Ovary (tissue), 3 donors: ENCODE measurements at regions not wholly inside any gene's neighbourhood (a gene's known extent, or its start where the extent isn't known, plus 50 kb on each side); places are given as distances from the start of the nearest gene placed in this dataset.

Experiments used
- EP300 ChIP-seq: sonication (generic); formaldehyde crosslinking; IDR thresholded peaks from one replicate; pipeline ENCODE4 v1.6.1; 2017; ENCODE audit warnings: antibody characterized with exemption
- POLR2A ChIP-seq: fragments of 450-650 bp; IDR thresholded peaks from one replicate; pipeline ENCODE4 v1.6.1; 2017; ENCODE audit warnings: antibody characterized with exemption, mild to moderate bottlenecking, moderate library complexity
- TF ChIP-seq, protein P1 (sequence below), 3 donors: fragments of 450-650 bp in 2 of 3; fragments of 200-600 bp in 1 of 3; IDR thresholded peaks; one replicate each; pipeline versions ENCODE4 v1.5.1 to v1.8.0; 2016 to 2022; ENCODE audit warnings: antibody characterized with exemption in 3 of 3, mild to moderate bottlenecking in 1 of 3
- donor health status: DM: no; HTN: no; CAD: no.

DNA sequence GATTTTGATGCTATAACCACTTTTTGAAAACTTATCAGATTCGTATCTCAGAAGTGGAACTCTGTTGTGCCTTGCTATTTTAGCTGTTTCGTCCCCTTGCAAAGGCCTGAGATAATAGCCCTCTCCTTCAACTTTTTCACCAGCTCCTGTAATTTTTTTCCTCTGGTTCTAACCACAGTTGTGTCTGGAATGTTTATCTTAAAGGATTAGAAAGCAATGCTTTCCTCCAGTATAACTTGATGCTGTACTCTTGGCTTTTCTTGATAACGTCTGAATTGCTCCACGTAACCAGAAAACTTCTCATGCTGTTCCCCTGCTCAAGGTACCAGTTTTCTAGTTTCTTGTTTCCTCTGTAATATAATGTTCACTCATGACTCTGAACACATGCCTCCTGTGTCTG, 209.4 kb downstream of the DTWD2 start:
- TF ChIP-seq, protein P1, sequence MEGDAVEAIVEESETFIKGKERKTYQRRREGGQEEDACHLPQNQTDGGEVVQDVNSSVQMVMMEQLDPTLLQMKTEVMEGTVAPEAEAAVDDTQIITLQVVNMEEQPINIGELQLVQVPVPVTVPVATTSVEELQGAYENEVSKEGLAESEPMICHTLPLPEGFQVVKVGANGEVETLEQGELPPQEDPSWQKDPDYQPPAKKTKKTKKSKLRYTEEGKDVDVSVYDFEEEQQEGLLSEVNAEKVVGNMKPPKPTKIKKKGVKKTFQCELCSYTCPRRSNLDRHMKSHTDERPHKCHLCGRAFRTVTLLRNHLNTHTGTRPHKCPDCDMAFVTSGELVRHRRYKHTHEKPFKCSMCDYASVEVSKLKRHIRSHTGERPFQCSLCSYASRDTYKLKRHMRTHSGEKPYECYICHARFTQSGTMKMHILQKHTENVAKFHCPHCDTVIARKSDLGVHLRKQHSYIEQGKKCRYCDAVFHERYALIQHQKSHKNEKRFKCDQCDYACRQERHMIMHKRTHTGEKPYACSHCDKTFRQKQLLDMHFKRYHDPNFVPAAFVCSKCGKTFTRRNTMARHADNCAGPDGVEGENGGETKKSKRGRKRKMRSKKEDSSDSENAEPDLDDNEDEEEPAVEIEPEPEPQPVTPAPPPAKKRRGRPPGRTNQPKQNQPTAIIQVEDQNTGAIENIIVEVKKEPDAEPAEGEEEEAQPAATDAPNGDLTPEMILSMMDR (IDR thresholded peaks at IDR 0.05): no peak
- TF ChIP-seq EP300 (no peak), POLR2A (no peak)
